Right atrium auricular region (tissue), 2 donors: ENCODE measurements at regions not wholly inside any gene's neighbourhood (a gene's known extent, or its start where the extent isn't known, plus 50 kb on each side); places are given as distances from the start of the nearest gene placed in this dataset.

Experiments used
- DNase-seq: peaks from one replicate; pipeline ENCODE4 v3.0.0-alpha.2; 2019; ENCODE audit warnings: low spot score
- H3K27ac ChIP-seq, 2 donors: fragments of 200-600 bp; sonication (generic); 1 replicate in 1 of 2; 2 replicates in 1 of 2; pipeline ENCODE4 v1.5.1; 2016 to 2019
- H3K27me3 ChIP-seq, 2 donors: fragments of 200-600 bp; sonication (generic); one replicate each; pipeline versions ENCODE4 v1.5.1 to v1.6.0; 2017 to 2019
- H3K36me3 ChIP-seq: fragments of 200-600 bp; sonication (generic); one replicate; pipeline ENCODE4 v1.5.1; 2016
- H3K4me1 ChIP-seq, 2 donors: fragments of 200-600 bp; sonication (generic); one replicate each; pipeline versions ENCODE4 v1.5.1 to v1.6.0; 2017 to 2019
- H3K4me3 ChIP-seq, 2 donors: fragments of 200-600 bp; sonication (generic); 1 replicate in 1 of 2; 2 replicates in 1 of 2; pipeline ENCODE4 v1.5.1; 2017 to 2019; ENCODE audit warnings: mild to moderate bottlenecking in 1 of 2, moderate library complexity in 1 of 2
- H3K9me3 ChIP-seq, 2 donors: fragments of 200-600 bp; sonication (generic); one replicate each; pipeline ENCODE4 v1.5.1; 2019
- CTCF ChIP-seq, 2 donors: fragments of 200-600 bp; sonication (generic); IDR thresholded peaks; one replicate each; pipeline ENCODE4 v1.5.1; 2019; ENCODE audit warnings: antibody characterized with exemption in 2 of 2

GRCh38 chr1:193555662-193556441 lies 369.4 kb upstream of the B3GALT2 start:
- no peak for DNase-seq
- H3K4me1 ChIP-seq = no peaks in the 10 kb centered on the region
- no peak for TF ChIP-seq CTCF (IDR thresholded peaks at IDR 0.05)

DNA sequence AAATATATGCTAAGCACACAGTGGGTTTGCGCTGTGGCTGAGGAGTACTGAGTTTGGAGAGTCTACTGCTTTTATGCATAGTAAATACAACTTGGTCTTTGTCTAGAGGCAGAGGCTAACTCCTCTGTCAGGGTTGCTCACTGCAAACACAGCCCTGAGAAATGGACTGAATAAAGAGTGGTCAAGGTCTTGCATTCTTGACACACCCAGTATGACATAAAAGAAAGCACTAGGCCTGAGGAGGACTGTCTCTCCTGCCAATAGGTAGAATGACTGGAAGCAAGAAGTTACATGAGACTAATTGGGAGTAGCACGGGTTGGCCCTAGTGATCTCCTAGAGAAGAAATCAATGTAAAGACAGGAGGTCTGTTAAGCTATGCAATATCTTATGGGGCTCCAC lies 367.2 kb upstream of the B3GALT2 start:
- H3K4me1 ChIP-seq = no peaks in the 10 kb centered on the region
- no peak overlapping the region for H3K4me3 ChIP-seq
- H3K36me3 ChIP-seq = no peaks in the 10 kb centered on the region
- TF ChIP-seq CTCF (IDR thresholded peaks at IDR 0.05) = no peak
- no peaks in the 10 kb centered on the region for H3K27me3 ChIP-seq
- H3K27ac ChIP-seq = no peak overlapping the region
- DNase-seq = no peak
- no peaks in the 10 kb centered on the region for H3K9me3 ChIP-seq

More at GRCh38 chr1:193555662-193556441, 369.4 kb upstream of the B3GALT2 start:
- H3K27me3 ChIP-seq = no peaks in the 10 kb centered on the region
- H3K36me3 ChIP-seq = no peaks in the 10 kb centered on the region
- H3K27ac ChIP-seq = no peak overlapping the region
- no peak overlapping the region for H3K4me3 ChIP-seq
- H3K9me3 ChIP-seq = no peaks in the 10 kb centered on the region

DNA sequence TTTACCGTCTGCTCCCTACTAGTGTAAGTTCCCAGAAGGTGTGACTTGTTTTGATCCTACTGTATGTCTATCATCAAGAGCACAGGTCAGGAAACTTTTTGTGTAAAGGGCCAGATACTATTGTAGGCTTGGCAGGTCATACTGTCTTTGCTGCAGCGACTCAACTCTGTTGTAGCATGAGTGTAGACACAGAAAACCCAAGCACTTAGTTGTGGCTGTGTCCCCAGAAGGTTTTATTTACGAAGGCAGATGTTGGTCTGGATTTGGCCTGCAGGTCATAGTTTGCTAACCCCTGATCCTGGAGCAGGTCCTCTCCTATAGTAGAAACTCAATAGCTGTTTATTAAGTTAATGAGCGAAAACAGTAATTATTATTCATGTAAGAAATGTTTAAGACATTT lies 365.9 kb upstream of the B3GALT2 start:
- no peak overlapping the region for H3K27ac ChIP-seq
- no peaks in the 10 kb centered on the region for H3K4me1 ChIP-seq
- no peaks in the 10 kb centered on the region for H3K9me3 ChIP-seq
- no peak for TF ChIP-seq CTCF (IDR thresholded peaks at IDR 0.05)
- H3K27me3 ChIP-seq = no peaks in the 10 kb centered on the region
- no peak for DNase-seq
- no peak overlapping the region for H3K4me3 ChIP-seq
- no peaks in the 10 kb centered on the region for H3K36me3 ChIP-seq

DNA sequence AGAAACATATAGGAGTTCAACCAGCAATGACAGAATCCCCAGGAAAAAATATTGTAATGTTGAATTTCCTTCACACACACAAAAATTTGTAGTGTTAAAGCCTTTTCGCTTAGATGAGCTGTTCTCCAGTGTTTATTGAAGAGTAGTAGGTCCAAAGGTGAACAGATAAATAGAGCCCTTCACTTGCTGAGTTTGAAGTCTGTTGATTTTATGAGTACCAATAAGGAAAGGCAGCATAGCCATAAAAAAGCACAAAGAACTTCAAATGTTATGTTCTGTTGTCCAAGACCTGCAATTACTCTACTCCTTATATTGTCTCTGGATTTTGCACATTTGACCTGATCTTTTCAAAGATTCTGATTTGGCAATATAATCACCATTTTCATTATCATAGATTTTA lies 362.7 kb upstream of the B3GALT2 start:
- Histone ChIP-seq H3K4me3 (no peak overlapping the region), H3K27me3 (no peaks in the 10 kb centered on the region), H3K27ac (no peak overlapping the region), H3K9me3 (no peaks in the 10 kb centered on the region), H3K36me3 (no peaks in the 10 kb centered on the region), H3K4me1 (no peaks in the 10 kb centered on the region)
- DNase-seq = no peak
- TF ChIP-seq CTCF (IDR thresholded peaks at IDR 0.05) = no peak

DNA sequence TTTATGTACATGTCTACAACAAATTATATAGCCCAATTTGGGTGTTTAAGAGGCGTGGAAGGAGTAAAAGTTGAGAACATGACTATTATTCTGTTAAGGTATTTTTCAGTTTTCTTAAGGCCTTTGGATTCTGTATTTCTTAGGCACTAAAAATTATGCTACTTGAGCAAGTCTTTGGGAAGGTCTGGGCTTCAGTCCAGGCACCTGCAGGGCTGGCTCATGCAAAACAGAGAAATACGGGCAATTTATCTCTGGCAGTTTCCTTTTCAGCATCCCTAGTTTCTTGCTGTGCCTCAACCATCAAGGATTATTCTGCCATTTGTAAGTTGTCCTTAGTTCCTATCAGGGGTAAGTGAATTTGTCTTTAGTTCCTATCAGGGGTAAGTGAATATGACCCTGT lies 358.8 kb upstream of the B3GALT2 start:
- Histone ChIP-seq H3K9me3 (no peaks in the 10 kb centered on the region), H3K4me1 (no peaks in the 10 kb centered on the region), H3K27me3 (no peaks in the 10 kb centered on the region), H3K27ac (no peak overlapping the region), H3K4me3 (no peak overlapping the region), H3K36me3 (no peaks in the 10 kb centered on the region)
- DNase-seq = no peak
- no peak for TF ChIP-seq CTCF (IDR thresholded peaks at IDR 0.05)

- Histone ChIP-seq H3K4me1 (no peaks in the 10 kb centered on the region), H3K27ac (no peak overlapping the region), H3K36me3 (no peaks in the 10 kb centered on the region), H3K27me3 (no peaks in the 10 kb centered on the region), H3K4me3 (no peak overlapping the region), H3K9me3 (no peaks in the 10 kb centered on the region)
- no peak for TF ChIP-seq CTCF (IDR thresholded peaks at IDR 0.05)
- no peak for DNase-seq
Observed at GRCh38 chr1:193543259-193543658, 356.8 kb upstream of the B3GALT2 start.
